NCI-H2227 (cell line): ENCODE measurements at regions not wholly inside any gene's neighbourhood (a gene's known extent, or its start where the extent isn't known, plus 50 kb on each side); places are given as distances from the start of the nearest gene placed in this dataset.

ENCODE experiments used
- DNase-seq: peaks from one replicate; lab custom pipeline; 2025; ENCODE audit not compliant: unreplicated experiment; lab: John Stamatoyannopoulos, UW

DNA sequence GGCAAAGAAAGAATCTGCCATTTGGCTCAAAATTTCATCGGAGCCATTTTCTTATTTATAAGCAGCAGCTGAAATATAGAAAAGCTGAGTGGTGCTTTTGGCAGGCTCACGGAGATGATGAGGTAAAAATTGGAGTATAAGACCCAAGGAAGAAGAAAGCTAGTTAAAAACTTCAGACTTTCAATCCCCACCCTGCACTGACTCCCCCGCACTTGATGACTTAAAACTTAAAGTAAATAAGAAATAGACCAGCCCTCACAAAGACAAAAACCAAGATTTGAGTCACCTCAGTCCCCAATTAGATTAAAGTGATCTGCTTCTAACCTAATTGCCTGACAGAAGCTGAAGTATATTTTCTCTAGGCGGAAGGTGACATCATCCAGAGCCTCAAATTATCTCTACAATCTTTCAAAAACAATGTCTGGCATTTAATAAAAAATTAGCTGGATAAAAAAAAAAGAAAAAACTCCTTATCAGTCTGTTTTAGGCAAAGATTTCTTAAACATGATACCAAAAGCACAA lies 124.0 kb upstream of the PJA2 start:
- no peak for DNase-seq

DNA sequence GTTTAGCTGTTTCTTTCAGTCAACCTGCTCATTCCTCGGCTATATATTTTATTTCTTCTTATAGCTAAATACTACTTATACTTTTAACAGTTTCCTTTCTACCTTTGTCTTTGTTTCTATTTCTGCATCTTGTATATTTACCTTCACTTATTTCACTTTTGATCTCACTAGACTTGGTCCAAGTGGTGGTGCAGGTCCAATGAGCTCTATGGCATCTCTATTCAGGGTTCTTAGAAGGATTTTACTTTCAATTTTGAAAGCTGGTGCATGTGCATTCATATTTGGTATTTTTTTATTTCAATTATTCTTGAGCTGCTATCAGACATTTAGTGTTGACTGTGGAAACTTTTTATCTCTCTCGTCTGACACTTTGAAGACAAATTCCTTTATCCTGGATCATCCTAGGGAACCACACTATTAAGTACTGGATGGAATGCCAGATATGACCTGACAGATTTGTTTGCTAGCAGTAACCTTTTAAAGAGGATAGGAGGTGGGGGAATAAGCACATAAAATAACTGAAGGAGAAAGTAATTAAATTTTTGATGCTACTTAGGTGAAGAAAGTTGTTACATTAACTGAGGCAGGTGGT lies 123.1 kb upstream of the PJA2 start:
- DNase-seq = no peak

DNA sequence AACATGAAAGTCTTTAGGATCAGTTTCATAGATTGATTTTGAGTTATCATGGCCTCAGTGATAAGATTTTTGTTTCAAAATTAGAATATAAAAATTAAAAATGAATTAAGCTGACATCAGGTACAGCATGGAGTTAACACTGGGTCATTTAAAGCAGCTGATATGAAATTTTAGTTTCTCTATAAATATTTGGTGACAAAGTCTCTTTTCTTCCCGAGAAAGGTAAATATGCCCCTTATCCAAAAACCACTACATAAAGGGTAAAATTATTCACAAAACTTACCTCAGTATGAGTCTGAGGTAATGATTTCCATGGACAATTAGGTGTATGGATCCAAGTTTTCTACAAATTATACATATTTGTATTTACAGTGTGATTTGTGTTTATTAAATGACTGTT lies 121.5 kb upstream of the PJA2 start:
- no peak for DNase-seq

DNA sequence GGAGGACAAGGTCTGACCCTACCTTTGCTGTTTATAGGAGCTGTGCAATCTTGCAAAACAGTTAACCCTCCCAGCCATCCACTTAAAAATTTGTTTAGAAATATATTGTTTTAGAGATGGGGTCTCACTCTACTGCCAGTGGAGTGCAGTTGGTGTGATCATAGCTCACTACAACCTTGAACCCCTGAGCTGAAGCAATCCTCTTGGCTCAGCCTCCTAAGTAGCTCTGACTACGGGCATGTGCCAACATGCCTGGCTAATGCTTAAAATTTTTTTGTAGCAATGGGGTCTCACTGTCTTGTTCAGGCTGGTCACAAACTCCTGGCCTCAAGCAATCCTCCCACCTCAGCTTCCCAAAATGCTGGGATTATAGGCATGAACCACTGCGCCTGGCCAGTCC lies 120.2 kb upstream of the PJA2 start:
- no peak for DNase-seq

DNA sequence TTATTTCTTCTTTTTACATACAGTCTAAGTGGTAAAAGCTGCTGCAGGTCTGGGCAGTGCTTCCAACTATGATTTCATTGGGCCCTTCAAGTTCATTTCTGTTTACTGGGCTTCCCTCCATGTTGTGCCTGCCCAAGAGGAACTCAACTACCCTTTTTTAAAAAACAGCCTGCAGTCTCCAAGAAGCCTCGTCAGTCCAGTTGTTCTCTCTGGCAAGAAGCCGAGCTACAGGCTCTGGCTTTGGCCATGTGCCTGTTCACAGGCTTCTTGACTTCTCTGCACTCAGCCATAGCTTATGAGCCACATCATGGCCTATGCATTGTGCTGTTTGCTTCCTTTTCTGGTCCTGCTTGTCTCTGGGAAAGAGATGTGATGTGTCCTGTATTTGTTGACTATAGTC lies 119.7 kb upstream of the PJA2 start:
- DNase-seq = no peak

DNA sequence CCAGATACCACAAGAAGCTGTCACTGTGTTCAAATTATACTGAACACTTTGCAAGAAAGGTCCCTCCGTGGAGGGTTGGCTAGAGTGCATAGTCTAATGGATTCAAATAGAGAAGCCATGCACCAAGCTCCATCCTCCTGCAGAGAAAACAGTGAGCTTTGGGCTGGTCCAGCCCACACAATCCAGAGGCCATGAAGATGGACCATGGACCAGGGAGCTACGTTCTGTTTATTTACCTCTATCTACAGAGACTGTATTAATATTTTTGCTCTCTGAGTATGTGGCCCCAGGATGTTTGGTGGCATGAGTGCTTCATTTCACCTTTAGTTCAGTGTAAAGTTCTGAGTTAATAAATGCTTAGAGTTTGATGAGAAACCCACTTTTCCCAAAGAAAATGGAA lies 114.8 kb upstream of the PJA2 start:
- DNase-seq = no peak

DNA sequence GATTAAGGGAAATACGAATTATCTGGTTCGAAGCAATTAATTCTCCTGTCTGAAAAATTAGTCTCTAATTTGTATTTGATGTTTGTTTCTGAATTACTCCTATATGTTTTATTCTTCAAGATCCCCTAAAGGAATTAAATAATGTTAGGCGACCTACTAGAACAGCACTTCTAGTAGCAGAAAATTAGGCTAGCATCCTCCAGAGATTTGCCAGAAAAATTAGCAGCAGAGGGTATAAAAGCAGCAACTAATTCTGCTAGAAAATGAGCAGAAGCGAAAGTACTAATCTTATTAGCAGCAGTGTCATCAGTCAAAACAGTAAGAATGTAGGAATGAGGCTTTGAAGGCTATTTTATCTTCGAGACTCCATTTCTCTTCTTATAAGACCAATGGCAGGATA lies 114.3 kb upstream of the PJA2 start:
- no peak for DNase-seq

DNA sequence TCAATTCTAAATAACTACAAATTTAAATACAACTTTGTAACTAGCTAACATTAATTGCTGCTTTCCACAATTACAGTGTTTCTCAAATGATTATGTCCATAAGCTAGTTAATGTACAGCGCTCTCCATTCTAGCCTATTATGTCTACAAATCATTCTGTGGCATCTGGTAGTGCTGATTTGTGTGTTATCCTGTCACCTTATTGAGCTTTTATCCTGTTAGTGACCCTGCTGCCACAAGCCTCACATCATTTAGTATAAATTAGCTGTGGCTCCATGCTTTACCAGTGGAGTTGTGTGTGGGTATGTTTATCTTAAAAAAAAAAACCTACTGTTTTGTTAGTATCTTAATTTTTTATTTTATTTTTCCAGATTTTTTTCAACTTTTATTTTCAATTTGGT lies 112.6 kb upstream of the PJA2 start:
- DNase-seq = no peak

DNA sequence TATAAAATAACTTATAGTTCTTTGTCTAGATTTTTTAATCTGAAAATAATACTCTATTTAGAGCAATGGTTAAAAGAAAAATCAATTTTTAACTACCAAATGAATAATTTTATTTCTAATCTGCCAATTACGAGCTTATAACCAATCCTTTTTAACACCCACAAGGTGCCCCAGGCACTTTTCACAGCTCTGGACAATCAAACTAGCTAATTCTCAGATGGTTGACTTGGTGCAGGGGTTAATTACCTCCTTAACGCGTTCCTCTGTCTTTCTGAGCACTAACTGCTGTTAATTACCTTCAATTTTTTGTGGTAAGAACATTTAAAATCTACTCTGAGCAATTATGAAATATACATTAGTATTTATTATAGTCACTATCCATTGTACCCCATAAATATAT lies 109.6 kb upstream of the PJA2 start:
- no peak for DNase-seq

DNA sequence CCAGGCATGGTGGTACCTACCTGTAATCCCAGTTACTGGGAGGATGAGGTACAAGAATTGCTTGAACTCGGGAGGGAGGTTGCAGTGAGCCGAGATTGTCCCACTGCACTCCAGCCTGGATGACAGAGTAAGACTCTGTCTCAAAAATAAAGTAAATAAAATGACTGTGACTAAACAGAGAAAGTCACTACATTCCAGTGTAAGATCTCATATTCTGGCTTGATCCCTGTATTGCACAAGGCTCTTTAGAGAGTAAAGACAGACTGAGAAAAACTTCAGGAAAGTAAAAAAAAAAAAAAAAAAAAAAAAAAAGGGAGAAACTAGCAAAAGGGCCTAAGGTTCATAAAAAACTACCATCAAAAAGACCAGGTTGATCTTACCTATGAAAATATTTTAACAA lies 106.6 kb upstream of the PJA2 start:
- no peak for DNase-seq

DNA sequence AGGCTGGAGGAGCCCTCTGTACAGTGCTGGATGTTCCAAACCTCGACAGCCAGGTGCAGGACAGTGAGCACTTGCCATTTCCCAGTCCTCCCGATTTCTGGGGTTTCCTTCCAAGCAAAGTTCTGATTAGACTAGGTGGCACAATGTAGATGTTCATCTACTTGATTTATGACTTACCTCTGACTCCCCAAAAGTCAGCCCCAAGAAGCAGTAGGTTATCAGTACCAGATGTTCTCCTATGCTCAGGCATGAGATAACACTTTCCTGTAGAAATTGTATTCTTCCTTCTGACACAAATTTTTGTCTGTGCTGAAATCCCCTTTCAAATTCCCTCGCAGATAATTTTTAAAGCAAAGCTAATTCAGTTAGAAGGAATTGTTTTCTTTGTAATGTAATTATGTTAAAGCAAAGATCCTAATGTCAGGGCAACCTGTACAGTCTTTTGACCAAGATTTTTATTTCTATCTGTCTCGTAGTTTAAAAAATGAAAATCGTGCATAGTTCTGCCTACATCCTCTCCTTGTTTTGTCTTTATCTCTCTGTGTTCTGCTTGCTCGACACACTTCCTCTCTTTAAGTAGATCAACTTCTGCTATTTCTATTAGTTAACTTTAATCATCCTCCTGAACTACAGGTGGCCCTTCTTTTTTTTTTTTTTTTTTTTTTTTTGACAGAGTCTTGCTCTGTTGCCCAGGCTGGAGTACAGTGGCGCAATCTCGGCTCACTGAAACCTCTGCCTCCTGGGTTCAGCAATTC lies 102.4 kb upstream of the PJA2 start:
- DNase-seq = no peak

DNA sequence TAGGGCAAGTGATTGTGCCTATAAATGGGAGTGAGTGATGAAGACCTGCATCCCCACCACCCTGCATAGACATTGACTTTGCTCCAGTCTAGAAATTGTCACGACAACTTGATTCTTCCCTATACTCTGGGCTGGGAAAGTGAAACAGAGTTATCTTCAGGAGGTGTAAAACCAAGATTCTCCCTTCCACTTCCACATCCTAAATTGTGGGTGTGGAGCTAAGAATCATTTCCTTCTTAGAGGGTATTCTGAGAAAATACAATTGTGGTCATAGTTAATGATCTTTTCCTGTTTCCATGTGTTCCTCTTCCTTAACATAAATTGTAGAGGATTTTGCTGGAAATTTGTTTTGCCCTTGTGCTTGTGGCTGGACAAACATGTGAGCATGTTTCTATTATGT lies 96.8 kb upstream of the PJA2 start:
- no peak for DNase-seq

DNA sequence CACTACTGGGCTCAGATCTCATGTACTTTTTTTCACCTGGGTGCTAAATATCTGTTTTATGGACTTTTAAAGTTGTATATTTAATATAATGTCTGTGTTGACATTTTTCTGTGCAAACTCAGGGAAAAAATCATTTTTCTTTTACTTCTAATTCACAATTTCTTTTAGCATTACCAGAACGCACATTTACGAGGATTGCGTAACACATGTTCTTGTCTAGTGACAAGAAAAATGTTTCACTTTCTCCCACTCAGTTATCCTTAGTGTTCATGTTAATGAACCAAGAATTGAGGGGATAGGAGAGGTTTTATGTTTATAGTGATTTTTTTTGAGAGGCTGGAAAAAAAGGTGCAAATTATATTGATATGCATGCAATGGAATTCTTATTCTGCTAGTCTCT lies 86.3 kb upstream of the PJA2 start:
- no peak for DNase-seq

DNA sequence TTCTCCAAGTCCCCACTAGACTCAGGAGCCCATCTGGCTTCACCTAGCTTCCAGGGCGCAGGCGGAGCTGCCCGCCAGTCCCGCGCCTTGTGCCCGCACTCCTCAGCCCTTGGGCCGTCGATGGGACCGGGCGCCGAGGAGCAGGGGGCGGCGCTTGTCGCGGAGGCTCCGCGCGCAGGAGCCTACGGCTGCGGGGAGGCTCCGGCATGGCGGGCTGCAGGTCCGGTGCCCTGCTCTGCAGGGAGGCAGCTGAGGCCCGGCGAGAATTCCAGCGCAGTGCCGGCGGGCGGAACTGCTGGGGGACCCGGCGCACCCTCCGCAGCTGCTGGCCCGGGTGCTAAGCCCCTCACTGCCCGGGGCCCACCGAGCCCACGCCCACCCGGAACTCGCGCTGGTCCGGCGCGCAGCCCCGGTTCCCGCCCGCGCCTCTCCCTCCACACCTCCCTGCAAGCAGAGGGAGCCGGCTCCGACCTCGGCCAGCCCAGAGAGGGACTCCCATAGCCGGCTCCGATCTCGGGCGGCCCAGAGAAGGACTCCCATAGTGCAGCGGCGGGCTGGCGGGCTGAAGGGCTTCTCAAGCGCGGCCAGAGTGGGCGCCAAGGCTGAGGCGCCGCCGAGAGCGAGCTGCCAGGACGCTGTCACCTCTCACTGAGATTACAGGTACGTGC lies 78.1 kb upstream of the PJA2 start:
- DNase-seq = no peak

DNA sequence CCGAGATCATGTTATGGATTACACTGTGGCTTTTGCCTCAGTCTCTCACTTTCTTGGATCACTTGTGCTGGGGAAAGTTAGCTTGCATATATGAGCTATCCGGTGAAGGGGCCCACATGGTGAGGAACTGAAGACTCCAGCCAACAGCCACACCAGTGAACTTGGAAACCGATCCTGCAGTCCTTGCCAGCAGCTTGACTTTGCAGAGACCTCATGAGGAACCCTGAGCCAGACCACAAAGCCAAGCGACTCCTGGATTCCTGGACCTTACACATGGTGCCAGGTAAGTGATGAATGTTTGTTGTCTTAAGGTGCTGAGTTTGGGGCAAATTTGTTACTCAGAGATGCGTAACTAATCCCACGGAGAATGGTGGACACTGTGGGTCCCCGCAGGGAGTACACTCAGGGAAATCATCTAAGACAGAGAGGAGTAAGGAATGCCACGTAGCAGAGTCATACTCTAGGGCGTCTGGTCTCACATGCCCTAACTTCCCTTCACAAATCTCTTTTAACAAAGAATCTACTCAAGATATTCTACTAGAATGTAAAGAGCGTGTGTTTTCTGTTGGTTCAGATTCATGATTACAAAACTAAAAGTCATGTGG lies 76.5 kb upstream of the PJA2 start:
- DNase-seq = no peak

DNA sequence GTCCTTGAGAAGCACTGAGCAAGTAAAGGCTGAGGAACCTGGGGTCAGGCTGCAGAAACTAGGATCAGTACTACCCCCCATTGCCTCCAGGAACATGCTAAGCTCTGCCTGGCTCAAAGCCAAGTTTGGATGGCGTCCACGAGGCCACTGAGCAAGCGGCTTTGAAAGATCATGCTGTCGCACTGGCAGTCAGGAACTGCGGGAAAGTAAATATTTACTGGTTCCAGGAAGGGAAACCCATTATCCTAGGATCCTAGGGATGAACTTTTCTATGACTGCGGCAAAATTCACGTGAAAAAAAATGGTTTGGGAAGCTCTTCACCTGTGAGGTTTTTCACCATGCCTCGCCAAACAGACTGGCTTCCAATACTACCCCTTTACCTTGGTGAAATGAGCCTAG lies 75.3 kb upstream of the PJA2 start:
- no peak for DNase-seq

DNA sequence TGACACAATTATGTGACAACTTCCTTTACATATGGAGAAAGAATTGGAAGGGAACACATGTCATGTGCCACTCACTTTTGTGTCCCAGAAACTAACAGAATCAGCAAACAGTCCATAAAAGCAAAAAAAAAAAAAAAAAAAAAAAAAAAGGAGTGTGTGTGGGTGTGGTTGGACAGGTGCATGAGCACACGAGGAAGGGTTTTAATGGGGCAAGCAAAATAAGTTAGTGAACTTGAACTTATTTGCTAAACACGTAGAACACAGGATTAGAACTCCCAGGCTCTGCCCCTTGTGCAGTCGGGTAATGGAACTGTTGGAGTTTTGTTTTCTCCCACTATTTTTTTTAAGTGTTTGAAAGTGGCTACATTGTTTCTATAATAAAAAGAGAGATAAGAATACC lies 74.8 kb upstream of the PJA2 start:
- DNase-seq = no peak

DNA sequence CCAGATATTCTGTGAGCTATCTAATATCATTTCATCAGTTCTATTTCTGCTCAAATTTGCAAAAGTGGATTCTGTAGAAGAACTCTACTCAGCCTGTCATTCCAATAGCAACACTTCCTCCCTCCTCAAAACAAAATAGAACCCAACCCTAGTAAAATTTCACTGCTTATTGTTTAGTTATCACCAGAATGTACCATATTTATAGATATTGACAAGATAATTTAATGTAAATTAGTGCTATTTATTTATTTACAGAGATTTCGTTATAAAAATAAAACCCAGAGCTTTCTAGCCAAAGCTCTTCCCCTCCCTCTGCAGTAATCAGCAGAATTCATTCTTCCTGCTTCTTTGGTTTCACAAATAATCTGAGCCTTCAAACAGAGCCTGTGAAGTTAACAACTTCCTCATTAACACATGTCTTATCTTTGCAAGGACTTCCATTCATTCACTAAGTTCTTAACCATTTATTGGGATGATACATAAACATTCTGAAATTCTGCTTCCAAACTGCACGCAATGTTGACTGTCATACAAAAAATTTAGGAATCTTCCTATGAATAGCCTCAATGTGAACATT lies 73.7 kb upstream of the PJA2 start:
- no peak for DNase-seq

DNA sequence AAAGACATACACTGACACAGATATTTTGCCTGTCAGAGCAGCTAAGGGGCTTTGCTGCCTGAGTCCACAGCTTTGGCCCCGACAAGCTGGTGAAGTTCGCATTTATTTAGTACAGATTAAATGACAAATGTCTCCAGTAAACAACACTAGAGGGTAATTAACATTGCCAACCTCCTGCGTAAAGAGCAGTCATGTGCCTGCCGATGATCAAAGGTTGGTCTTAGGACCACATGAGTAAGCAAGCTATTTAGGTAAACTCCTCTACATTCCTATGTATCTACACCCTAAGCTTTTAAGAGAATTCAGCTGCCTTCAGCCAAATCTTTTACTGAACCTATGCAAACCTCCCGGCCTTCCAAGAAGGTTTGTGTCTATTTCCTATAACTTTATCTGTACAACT lies 73.0 kb upstream of the PJA2 start:
- no peak for DNase-seq

DNA sequence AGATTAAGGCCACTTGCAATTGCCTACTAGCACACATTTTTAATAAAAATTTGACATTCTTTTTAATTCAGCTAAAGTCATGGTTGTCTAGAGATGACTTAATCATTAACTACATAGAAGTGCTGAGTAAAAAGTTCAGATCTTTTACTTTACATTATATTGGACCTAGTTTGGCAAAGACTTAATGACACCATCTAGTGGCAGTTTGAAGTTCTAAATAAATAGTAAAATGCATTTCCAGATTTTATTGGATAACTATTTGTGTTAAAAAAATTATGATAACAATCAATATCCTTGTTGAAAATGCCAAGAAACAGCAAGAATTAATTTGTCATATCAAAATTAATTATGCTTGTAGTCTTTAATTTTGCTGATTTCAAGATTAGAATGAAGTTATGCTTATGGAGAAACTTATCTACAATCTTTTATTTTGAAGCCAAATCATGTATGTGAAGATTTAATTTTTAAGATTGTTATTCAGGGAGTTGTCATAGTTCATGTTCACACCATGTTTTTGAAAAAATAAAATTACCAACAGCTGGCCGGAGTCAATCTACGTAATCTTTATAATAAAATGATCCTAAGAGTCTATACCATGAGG lies 69.6 kb upstream of the PJA2 start:
- DNase-seq = no peak

DNA sequence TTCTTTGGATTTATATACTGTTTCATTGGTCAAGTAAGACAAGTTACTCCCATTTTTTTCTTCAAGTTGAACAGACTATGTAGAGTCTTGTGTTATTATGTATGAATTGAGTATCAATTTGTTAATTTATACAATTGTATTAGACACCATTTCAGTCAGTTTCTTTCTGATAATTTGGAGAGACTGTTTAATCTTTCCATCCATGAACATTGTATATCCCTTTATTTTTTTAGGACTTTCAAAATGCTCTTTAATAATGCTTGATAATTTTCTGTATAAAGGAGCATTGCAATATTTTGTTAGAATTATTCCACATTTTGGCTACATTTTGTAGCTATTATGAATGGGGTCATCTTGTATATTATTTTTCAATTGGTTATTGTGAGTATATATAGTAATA lies 69.1 kb upstream of the PJA2 start:
- no peak for DNase-seq
